Subcutaneous abdominal adipose tissue (tissue), 5 donors: ENCODE measurements at regions not wholly inside any gene's neighbourhood (a gene's known extent, or its start where the extent isn't known, plus 50 kb on each side); places are given as distances from the start of the nearest gene placed in this dataset.
"Not testable (repeated sequence)": the region's sequence is repeated elsewhere in the genome, so short reads cannot be mapped to it uniquely, and the experiment has no call there.

Experiments used
- H3K27ac ChIP-seq: one replicate; pipeline ENCODE4 v1.7.0; 2013; ENCODE audit warnings: low read depth, mild to moderate bottlenecking, inconsistent platforms, low read length, moderate library complexity
- H3K27me3 ChIP-seq, 5 donors: one replicate each; pipeline ENCODE4 v1.7.0; 2013; ENCODE audit warnings: low read length in 5 of 5, inconsistent platforms in 1 of 5; ENCODE audit not compliant: control insufficient read depth in 5 of 5, insufficient read depth in 4 of 5
- H3K36me3 ChIP-seq, 5 donors: one replicate each; pipeline ENCODE4 v1.7.0; 2013; ENCODE audit warnings: low read length in 5 of 5; ENCODE audit not compliant: control insufficient read depth in 5 of 5, insufficient read depth in 5 of 5
- H3K4me1 ChIP-seq, 5 donors: one replicate each; pipeline ENCODE4 v1.7.0; 2013; ENCODE audit warnings: low read length in 5 of 5, mild to moderate bottlenecking in 3 of 5, moderate library complexity in 1 of 5; ENCODE audit not compliant: control insufficient read depth in 5 of 5, insufficient read depth in 5 of 5
- H3K4me3 ChIP-seq, 5 donors: one replicate each; pipeline ENCODE4 v1.7.0; 2013; ENCODE audit warnings: low read length in 5 of 5, low read depth in 1 of 5
- H3K9ac ChIP-seq, 5 donors: one replicate each; pipeline ENCODE4 v1.7.0; 2013; ENCODE audit warnings: low read length in 5 of 5, mild to moderate bottlenecking in 4 of 5, moderate library complexity in 3 of 5
- H3K9me3 ChIP-seq, 5 donors: one replicate each; pipeline ENCODE4 v1.7.0; 2013; ENCODE audit warnings: low read length in 5 of 5; ENCODE audit not compliant: control insufficient read depth in 5 of 5
- donor health status: healthy.
- donor health status: healthy.
- donor health status: healthy.
- donor health status: healthy.
- donor health status: healthy.

- Histone ChIP-seq H3K4me1 (peaks cover 0 to 2% (median 0%) of the 10 kb centered on the region in 5 donors), H3K9ac (no peak overlapping the region), H3K9me3 (no peaks in the 10 kb centered on the region), H3K27ac (no peak overlapping the region), H3K4me3 (no peak overlapping the region), H3K27me3 (no peaks in the 10 kb centered on the region), H3K36me3 (no peaks in the 10 kb centered on the region)
Observed at GRCh38 chr12:90677055-90677454, 277.9 kb downstream of the CCER1 start.

- H3K36me3 ChIP-seq: no peaks in the 10 kb centered on the region
- no peaks in the 10 kb centered on the region for H3K27me3 ChIP-seq
- peaks cover 0 to 2% (median 0%) of the 10 kb centered on the region in 5 donors for H3K4me1 ChIP-seq
- no peak overlapping the region for H3K9ac ChIP-seq
- H3K27ac ChIP-seq: no peak overlapping the region
- no peak overlapping the region for H3K4me3 ChIP-seq
- no peaks in the 10 kb centered on the region for H3K9me3 ChIP-seq
Observed at GRCh38 chr12:90675106-90675505, 279.9 kb downstream of the CCER1 start.

GRCh38 chr12:90672081-90672480, 282.9 kb downstream of the CCER1 start:
- H3K27me3 ChIP-seq: no peaks in the 10 kb centered on the region
- no peak overlapping the region for H3K27ac ChIP-seq
- H3K9me3 ChIP-seq: no peaks in the 10 kb centered on the region
- no peaks in the 10 kb centered on the region for H3K36me3 ChIP-seq
- H3K9ac ChIP-seq: no peak overlapping the region
- no peaks in the 10 kb centered on the region for H3K4me1 ChIP-seq
- H3K4me3 ChIP-seq: no peak overlapping the region

- H3K36me3 ChIP-seq, H3K9ac ChIP-seq, H3K4me1 ChIP-seq, H3K27ac ChIP-seq, H3K27me3 ChIP-seq, H3K9me3 ChIP-seq, H3K4me3 ChIP-seq: not testable (repeated sequence)
Observed at GRCh38 chr12:90663949-90664348, 291.0 kb downstream of the CCER1 start.

- Histone ChIP-seq H3K27me3 (no peaks in the 10 kb centered on the region), H3K27ac (no peak overlapping the region), H3K9me3 (no peaks in the 10 kb centered on the region), H3K4me3 (no peak overlapping the region), H3K36me3 (no peaks in the 10 kb centered on the region), H3K9ac (no peak overlapping the region), H3K4me1 (no peaks in the 10 kb centered on the region)
Observed at GRCh38 chr12:90659060-90659459, 295.9 kb downstream of the CCER1 start.

- Histone ChIP-seq H3K4me1 (no peaks in the 10 kb centered on the region), H3K36me3 (no peaks in the 10 kb centered on the region), H3K27ac (no peak overlapping the region), H3K27me3 (no peaks in the 10 kb centered on the region), H3K9me3 (no peaks in the 10 kb centered on the region), H3K9ac (no peak overlapping the region), H3K4me3 (no peak overlapping the region)
Observed at GRCh38 chr12:90653040-90653439, 301.9 kb downstream of the CCER1 start.

- H3K27ac ChIP-seq: no peak overlapping the region
- H3K9me3 ChIP-seq: no peaks in the 10 kb centered on the region
- no peak overlapping the region for H3K4me3 ChIP-seq
- H3K4me1 ChIP-seq: no peaks in the 10 kb centered on the region
- H3K36me3 ChIP-seq: no peaks in the 10 kb centered on the region
- H3K27me3 ChIP-seq: no peaks in the 10 kb centered on the region
- H3K9ac ChIP-seq: no peak overlapping the region
Observed at GRCh38 chr12:90652280-90652679, 302.7 kb downstream of the CCER1 start.

- H3K9ac ChIP-seq: no peak overlapping the region
- no peak overlapping the region for H3K27ac ChIP-seq
- H3K36me3 ChIP-seq: no peaks in the 10 kb centered on the region
- no peak overlapping the region for H3K4me3 ChIP-seq
- H3K27me3 ChIP-seq: no peaks in the 10 kb centered on the region
- H3K9me3 ChIP-seq: peaks cover 0 to 4% (median 0%) of the 10 kb centered on the region in 5 donors
- H3K4me1 ChIP-seq: no peaks in the 10 kb centered on the region
Observed at GRCh38 chr12:90645181-90645580, 309.8 kb downstream of the CCER1 start.

- no peak overlapping the region for H3K4me3 ChIP-seq
- no peak overlapping the region for H3K27ac ChIP-seq
- no peaks in the 10 kb centered on the region for H3K27me3 ChIP-seq
- H3K36me3 ChIP-seq: no peaks in the 10 kb centered on the region
- H3K9ac ChIP-seq: no peak overlapping the region
- H3K9me3 ChIP-seq: peaks cover 0 to 6% (median 0%) of the 10 kb centered on the region in 5 donors
- no peaks in the 10 kb centered on the region for H3K4me1 ChIP-seq
Observed at GRCh38 chr12:90631591-90632212, 323.3 kb downstream of the CCER1 start.

- no peak overlapping the region for H3K9ac ChIP-seq
- no peak overlapping the region for H3K4me3 ChIP-seq
Observed at GRCh38 chr12:90630006-90630405, 325.0 kb downstream of the CCER1 start.

GRCh38 chr12:90628213-90628612, 326.8 kb downstream of the CCER1 start:
- H3K4me1 ChIP-seq: no peaks in the 10 kb centered on the region
- H3K27me3 ChIP-seq: no peaks in the 10 kb centered on the region
- H3K9ac ChIP-seq: no peak overlapping the region
- no peaks in the 10 kb centered on the region for H3K9me3 ChIP-seq
- H3K4me3 ChIP-seq: no peak overlapping the region
- no peaks in the 10 kb centered on the region for H3K36me3 ChIP-seq
- H3K27ac ChIP-seq: no peak overlapping the region

More at GRCh38 chr12:90630006-90630405, 325.0 kb downstream of the CCER1 start:
- H3K9me3 ChIP-seq: peaks cover 0 to 6% (median 0%) of the 10 kb centered on the region in 5 donors
- no peaks in the 10 kb centered on the region for H3K4me1 ChIP-seq
- no peaks in the 10 kb centered on the region for H3K36me3 ChIP-seq
- no peak overlapping the region for H3K27ac ChIP-seq
- H3K27me3 ChIP-seq: no peaks in the 10 kb centered on the region
